HUES6 (cell line): ENCODE measurements at regions not wholly inside any gene's neighbourhood (a gene's known extent, or its start where the extent isn't known, plus 50 kb on each side); places are given as distances from the start of the nearest gene placed in this dataset.

Source experiments
- H3K27ac ChIP-seq: 2 replicates; pipeline ENCODE4 v1.7.0; 2013; ENCODE audit warnings: low read depth, mild to moderate bottlenecking, low read length, inconsistent platforms
- H3K27me3 ChIP-seq: 2 replicates; pipeline ENCODE4 v1.6.1; 2013; ENCODE audit warnings: low read length; ENCODE audit not compliant: control insufficient read depth, insufficient read depth
- H3K36me3 ChIP-seq: 2 replicates; pipeline ENCODE4 v1.6.1; 2013; ENCODE audit warnings: low read length; ENCODE audit not compliant: control insufficient read depth, insufficient read depth
- H3K4me1 ChIP-seq: 2 replicates; pipeline ENCODE4 v1.6.1; 2013; ENCODE audit warnings: low read length; ENCODE audit not compliant: control insufficient read depth, insufficient read depth
- H3K4me3 ChIP-seq: 2 replicates; pipeline ENCODE4 v1.5.1; 2013; ENCODE audit warnings: low read depth, low read length
- H3K9ac ChIP-seq: one replicate; pipeline ENCODE4 v1.6.1; 2013; ENCODE audit warnings: mild to moderate bottlenecking, low read length
- H3K9me3 ChIP-seq: 2 replicates; pipeline ENCODE4 v1.6.1; 2013; ENCODE audit warnings: low read depth, low read length; ENCODE audit not compliant: control insufficient read depth, insufficient read depth

DNA sequence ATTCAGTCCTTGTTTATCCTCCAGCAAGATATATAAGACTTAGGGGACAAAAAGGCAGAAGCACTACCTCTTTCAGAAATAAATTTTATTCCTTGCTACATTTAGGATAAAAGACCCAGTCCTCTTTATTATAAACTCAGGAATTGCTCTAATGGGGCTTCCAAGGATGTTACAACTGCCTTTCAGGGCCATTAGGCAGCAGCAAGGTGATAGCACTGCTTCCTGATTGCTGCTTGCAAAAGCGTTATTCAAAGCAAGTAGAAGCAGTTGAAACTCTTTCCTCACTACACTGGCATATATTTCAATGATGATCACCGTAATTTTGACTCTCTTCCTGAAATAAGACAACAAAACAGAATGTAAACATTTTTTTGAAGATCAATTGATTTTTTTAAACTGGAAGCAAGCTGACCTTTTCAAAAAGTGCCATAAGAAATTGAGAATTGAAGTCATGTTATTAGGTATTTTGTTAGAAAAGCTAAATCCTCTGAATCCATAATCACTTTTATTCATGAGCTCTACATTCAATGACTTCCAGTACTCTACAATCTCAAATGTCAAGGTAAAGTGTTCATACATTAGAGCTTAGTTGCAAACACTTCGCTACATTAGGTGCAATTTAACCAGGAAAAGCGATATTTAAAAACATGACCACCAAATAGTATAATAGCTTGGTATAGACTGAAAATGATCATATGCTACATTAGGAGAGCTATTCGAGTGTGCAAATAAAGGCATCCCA, 233.4 kb upstream of the SYT10 start:
- Histone ChIP-seq H3K27me3 (no peaks in the 10 kb centered on the region), H3K27ac (no peak overlapping the region; the same call in 1 of the 2 replicates), H3K9ac (no peak overlapping the region), H3K4me1 (peaks cover 43% of the 10 kb centered on the region), H3K9me3 (no peaks in the 10 kb centered on the region), H3K4me3 (no peak overlapping the region), H3K36me3 (no peaks in the 10 kb centered on the region)

DNA sequence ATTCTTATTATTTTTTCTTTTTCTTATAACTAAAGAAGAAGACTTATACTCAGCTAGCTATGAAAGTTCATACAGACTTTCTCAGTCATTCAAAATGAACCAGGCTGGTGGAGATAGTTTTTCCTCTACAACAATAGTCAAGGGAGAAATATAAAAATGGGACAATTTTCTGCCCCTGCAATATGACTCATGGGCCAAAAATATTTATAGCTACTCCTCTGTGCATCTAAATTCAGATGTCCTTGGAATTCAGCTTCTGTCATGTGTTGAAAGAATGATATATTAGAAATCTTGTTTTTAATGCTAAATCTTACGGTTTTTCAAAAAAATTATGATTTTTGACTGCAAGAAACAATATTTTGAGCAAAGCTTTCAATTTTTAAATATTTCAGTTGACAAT, 237.2 kb upstream of the SYT10 start:
- no peaks in the 10 kb centered on the region for H3K9me3 ChIP-seq
- no peak overlapping the region for H3K9ac ChIP-seq

GRCh38 chr12:33678221-33678964, 238.8 kb upstream of the SYT10 start:
- no peaks in the 10 kb centered on the region for H3K9me3 ChIP-seq
- no peak overlapping the region for H3K27ac ChIP-seq
- H3K4me1 ChIP-seq, result no peaks in the 10 kb centered on the region

More for the DNA sequence above, 237.2 kb upstream of the SYT10 start:
- no peak overlapping the region for H3K4me3 ChIP-seq
- H3K27ac ChIP-seq, result no peak overlapping the region
- H3K36me3 ChIP-seq, result no peaks in the 10 kb centered on the region
- peaks cover 11% of the 10 kb centered on the region; the same call in 1 of the 2 replicates for H3K4me1 ChIP-seq
- H3K27me3 ChIP-seq, result no peaks in the 10 kb centered on the region

DNA sequence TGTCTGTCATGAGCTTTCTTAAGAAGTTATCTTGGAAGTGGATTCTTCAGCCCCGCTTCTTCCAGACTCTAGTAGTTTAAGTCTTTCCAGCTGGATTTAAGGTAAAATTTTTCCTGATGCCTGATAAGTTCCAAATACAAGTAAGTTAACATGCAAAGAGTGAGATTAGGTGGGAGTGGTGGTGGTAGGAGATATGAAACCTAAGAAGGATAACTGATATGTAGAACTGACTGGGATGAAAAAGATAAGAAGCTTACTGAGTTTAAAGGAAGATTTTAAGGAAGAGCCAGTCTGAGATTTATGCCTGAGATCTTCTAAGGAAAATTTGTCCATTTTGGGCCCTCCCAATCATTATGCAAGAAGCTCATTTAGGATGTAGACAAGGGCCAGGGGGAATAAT, 250.9 kb upstream of the SYT10 start:
- no peaks in the 10 kb centered on the region for H3K9me3 ChIP-seq
- H3K27ac ChIP-seq, result no peak overlapping the region
- no peaks in the 10 kb centered on the region for H3K27me3 ChIP-seq
- no peak overlapping the region for H3K4me3 ChIP-seq
- H3K36me3 ChIP-seq, result no peaks in the 10 kb centered on the region
- H3K4me1 ChIP-seq, result no peaks in the 10 kb centered on the region
- H3K9ac ChIP-seq, result no peak overlapping the region

More at GRCh38 chr12:33678221-33678964, 238.8 kb upstream of the SYT10 start:
- Histone ChIP-seq H3K36me3 (no peaks in the 10 kb centered on the region), H3K4me3 (no peak overlapping the region), H3K9ac (no peak overlapping the region), H3K27me3 (no peaks in the 10 kb centered on the region)

GRCh38 chr12:33703221-33703620, 263.6 kb upstream of the SYT10 start:
- Histone ChIP-seq H3K4me3 (no peak overlapping the region), H3K4me1 (no peaks in the 10 kb centered on the region), H3K9ac (no peak overlapping the region), H3K27me3 (no peaks in the 10 kb centered on the region), H3K27ac (no peak overlapping the region), H3K9me3 (no peaks in the 10 kb centered on the region), H3K36me3 (no peaks in the 10 kb centered on the region)

GRCh38 chr12:33706927-33707326, 267.3 kb upstream of the SYT10 start:
- Histone ChIP-seq H3K27ac (no peak overlapping the region), H3K9me3 (no peaks in the 10 kb centered on the region)

DNA sequence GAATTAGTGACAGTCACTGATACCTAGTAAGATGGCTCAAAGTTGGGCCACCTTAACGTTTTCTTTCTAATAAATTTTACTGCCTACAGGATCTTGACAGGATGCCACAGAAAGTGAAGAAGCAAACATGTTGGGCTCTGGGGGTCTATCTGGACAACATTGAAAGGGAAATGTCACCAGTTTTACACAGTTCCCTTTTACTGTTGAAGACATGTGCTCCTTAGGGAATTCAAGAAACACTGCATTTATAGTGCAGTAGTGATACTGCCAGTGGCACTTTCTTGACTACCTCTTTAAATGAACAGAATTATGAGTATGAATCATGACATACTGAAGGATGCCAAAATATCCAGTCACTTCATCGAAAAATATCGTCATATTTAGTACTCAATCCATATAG, 269.3 kb upstream of the SYT10 start:
- H3K9me3 ChIP-seq, result no peaks in the 10 kb centered on the region
- H3K27me3 ChIP-seq, result no peaks in the 10 kb centered on the region
- H3K4me3 ChIP-seq, result no peak overlapping the region
- H3K4me1 ChIP-seq, result no peaks in the 10 kb centered on the region
- H3K27ac ChIP-seq, result no peak overlapping the region
- no peaks in the 10 kb centered on the region for H3K36me3 ChIP-seq
- H3K9ac ChIP-seq, result no peak overlapping the region

More at GRCh38 chr12:33706927-33707326, 267.3 kb upstream of the SYT10 start:
- Histone ChIP-seq H3K36me3 (no peaks in the 10 kb centered on the region), H3K4me3 (no peak overlapping the region), H3K27me3 (no peaks in the 10 kb centered on the region), H3K4me1 (no peaks in the 10 kb centered on the region), H3K9ac (no peak overlapping the region)

DNA sequence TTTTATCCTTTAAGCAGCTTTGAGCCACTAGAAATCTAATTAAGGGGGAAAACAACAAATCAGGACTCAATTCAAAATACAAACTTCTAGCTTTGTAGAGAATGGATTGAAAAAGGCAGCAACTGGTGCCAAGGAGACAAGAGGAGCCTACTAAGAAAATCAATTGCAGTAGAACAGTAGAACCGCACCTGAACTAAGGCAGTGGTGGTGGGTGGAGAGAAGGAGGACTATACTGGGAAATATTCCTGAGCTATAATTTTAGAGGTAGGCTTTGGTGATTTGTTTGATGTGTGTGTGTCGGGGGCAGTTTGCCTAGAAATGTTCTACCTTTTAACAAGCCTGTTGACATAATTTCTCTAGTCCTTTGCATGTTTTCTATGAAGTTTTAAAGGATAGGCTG, 270.9 kb upstream of the SYT10 start:
- no peaks in the 10 kb centered on the region for H3K27me3 ChIP-seq
- no peaks in the 10 kb centered on the region for H3K4me1 ChIP-seq
- no peak overlapping the region for H3K9ac ChIP-seq
- H3K4me3 ChIP-seq, result no peak overlapping the region
- H3K9me3 ChIP-seq, result no peaks in the 10 kb centered on the region
- no peak overlapping the region for H3K27ac ChIP-seq
- no peaks in the 10 kb centered on the region for H3K36me3 ChIP-seq

- H3K36me3 ChIP-seq, result no peaks in the 10 kb centered on the region
- no peak overlapping the region for H3K9ac ChIP-seq
- no peak overlapping the region for H3K4me3 ChIP-seq
- H3K9me3 ChIP-seq, result 0 out of 2 replicates have a peak, but pooled peaks cover 2% of the 10 kb centered on the region
- H3K27ac ChIP-seq, result no peak overlapping the region
- no peaks in the 10 kb centered on the region for H3K4me1 ChIP-seq
- no peaks in the 10 kb centered on the region for H3K27me3 ChIP-seq
Observed at GRCh38 chr12:33718631-33719030, 279.0 kb upstream of the SYT10 start.

DNA sequence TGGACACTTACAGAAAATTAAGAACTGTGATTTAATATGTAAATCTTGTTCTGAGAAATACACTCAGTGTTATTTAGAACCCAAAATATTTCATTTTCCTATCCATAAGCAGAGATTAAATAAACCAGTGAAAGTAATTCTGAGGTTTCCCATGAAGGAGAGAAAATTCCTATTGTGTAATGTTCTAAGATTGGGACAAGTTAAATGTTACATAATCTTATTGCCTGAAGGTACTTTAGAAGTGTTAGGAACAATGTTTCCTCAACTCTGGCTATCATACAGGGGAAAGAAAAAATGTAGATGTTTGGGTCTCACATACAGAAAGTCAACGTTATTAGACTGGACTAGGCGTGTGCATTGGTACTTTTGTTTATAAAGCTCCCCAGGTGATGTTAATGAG, 281.9 kb upstream of the SYT10 start:
- Histone ChIP-seq H3K27ac (no peak overlapping the region), H3K9ac (no peak overlapping the region), H3K27me3 (no peaks in the 10 kb centered on the region), H3K9me3 (0 out of 2 replicates have a peak, but pooled peaks cover 2% of the 10 kb centered on the region), H3K36me3 (no peaks in the 10 kb centered on the region), H3K4me1 (no peaks in the 10 kb centered on the region), H3K4me3 (no peak overlapping the region)

- H3K27me3 ChIP-seq, result no peaks in the 10 kb centered on the region
- H3K9me3 ChIP-seq, result 0 out of 2 replicates have a peak, but pooled peaks cover 2% of the 10 kb centered on the region
- no peak overlapping the region for H3K9ac ChIP-seq
- no peaks in the 10 kb centered on the region for H3K36me3 ChIP-seq
- no peak overlapping the region for H3K27ac ChIP-seq
- H3K4me3 ChIP-seq, result no peak overlapping the region
- H3K4me1 ChIP-seq, result no peaks in the 10 kb centered on the region
Observed at GRCh38 chr12:33724867-33725266, 285.2 kb upstream of the SYT10 start.
